ENCODE measurements at regions not wholly inside any gene's neighbourhood (a gene's known extent, or its start where the extent isn't known, plus 50 kb on each side); places are given as distances from the start of the nearest gene placed in this dataset.

DNA sequence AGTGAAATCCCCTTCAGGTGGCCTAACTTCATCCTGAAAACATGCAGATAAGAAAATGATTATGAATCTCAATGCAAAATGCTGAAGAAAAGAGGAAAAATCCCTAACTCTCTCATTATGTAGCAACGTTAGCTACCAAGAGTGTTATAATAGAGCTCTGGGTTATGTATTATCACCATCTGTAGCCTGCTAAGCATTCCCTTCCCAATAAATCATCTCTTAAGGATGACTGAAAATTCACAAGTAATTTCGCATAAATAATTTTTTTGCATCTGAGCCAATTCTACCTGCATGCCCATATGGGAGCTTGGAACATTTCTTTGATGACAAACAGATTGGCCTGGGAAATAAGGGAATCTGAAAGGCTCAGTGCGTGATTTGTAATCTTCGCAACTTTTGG, 216.1 kb downstream of the HTR7 start:
- DNase-seq (ENCODE audit: low read depth in 4 of 4, low spot score in 2 of 4) = no peak

DNA sequence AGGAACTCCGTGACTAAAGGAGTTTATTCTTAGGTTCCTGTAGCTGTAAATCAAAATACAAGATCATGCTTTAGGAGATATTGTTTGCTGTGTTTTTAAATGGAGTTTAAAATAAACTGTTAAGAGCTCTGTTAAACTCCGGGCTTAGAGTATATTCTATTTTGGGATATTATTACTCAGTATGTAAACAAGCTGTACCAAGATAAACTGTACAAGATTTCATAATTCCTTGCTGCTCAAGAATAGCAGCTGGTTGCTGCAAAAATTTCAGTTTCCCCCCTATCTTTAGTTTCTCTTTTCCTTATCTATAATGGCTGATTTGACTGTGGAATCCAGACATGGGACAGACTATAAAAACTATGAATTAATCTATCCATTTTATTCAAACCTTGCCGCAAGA, 215.7 kb downstream of the HTR7 start:
- no peak for DNase-seq (ENCODE audit: low read depth in 4 of 4, low spot score in 2 of 4)

DNA sequence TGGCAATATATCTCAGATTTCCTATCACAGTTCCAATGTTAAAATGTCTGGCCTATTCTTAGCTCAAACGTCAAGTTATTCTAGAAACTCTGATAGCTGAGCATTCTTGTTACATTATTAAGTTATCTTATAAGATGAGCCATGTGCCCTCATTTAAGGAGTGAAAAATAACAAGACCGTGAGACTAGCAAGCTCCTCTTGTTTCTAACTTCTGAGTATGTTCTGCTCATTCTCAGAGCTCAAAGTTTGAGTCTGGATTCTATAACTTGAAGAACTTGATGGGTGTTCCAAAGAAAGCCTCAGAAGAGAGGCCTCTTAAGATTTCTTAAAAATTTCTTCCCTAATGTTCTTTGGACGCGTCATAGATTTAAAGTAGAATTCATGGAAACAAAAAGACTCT, 215.2 kb downstream of the HTR7 start:
- DNase-seq (ENCODE audit: low read depth in 4 of 4, low spot score in 2 of 4) = no peak

DNA sequence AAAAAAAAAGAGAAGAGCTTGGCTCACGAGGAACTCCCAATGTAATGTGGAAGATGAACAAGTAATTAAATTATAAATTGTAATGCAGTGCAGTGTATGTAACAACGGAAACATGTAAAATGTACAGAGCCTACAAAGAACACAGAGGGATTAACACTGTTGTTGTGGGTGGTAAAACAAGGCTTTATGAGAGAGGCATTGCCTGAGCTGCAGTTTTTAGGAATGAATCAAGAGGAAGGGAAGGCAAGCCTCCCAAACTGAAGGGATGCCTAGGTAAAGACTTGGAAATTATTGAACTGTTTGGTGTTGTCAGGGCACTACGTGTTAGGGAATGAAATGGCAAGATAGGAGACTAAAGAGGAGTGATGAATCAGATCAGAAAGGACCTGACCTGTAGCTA, 213.7 kb downstream of the HTR7 start:
- no peak for DNase-seq (ENCODE audit: low read depth in 4 of 4, low spot score in 2 of 4)

DNA sequence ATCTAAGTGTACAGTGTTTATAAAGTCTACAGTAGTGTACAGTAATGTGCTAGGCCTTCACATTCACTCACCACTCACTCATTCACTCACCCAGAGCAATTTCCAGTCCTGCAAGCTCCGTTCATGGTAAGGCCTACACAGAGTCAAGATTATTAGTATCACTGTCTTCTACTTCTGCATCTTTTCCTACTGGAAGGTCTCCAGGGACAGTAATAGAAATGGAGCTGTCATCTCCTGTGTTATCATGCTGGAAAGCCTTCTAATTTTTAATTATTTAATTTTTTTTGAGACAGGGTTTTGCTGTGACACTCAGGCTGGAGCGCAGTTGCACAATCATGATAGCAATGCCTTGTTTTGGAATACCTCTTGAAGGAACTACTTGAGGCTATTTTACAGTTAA, 207.0 kb downstream of the HTR7 start:
- DNase-seq (ENCODE audit: low read depth in 4 of 4, low spot score in 2 of 4) = no peak

DNA sequence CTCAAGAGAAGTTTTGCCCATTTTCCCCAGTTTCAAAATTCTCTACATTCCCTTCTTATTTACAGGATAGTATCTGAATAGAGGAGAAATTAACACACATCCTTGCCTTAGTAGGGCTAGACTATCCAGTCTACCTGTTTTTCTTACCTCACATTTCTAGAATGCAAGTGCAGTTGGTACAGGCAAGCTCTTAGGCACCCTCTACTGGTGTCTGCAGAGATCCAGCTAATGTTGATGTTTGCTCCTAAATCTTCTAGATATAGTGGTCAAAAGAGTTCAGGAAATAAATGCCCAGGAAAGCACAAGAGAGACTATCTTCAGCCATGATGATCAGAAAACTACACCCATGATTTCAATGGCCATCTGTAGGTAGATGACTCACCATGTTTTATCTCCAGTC, 205.3 kb downstream of the HTR7 start:
- DNase-seq (ENCODE audit: low read depth in 4 of 4, low spot score in 2 of 4) = no peak

DNA sequence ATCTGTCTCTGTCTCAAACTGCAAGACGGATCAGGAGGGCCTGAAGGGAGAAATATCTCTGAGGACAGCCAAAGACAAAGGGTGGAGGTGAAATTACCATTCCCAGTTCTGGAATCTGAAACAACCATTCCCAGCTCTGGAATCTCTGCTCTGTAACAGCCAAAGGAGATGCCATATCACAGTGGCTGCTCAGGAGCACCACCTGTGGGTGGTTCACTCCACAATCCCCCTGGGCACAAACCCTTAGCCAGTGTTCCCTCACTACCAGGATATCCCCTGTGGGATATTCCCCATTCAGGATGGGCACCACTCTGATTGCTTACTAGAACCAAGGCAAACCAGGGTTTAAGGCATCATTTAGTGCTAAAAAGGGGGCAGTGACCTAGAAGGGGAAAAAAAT, 199.0 kb downstream of the HTR7 start:
- DNase-seq (ENCODE audit: low read depth in 4 of 4, low spot score in 2 of 4) = no peak

DNA sequence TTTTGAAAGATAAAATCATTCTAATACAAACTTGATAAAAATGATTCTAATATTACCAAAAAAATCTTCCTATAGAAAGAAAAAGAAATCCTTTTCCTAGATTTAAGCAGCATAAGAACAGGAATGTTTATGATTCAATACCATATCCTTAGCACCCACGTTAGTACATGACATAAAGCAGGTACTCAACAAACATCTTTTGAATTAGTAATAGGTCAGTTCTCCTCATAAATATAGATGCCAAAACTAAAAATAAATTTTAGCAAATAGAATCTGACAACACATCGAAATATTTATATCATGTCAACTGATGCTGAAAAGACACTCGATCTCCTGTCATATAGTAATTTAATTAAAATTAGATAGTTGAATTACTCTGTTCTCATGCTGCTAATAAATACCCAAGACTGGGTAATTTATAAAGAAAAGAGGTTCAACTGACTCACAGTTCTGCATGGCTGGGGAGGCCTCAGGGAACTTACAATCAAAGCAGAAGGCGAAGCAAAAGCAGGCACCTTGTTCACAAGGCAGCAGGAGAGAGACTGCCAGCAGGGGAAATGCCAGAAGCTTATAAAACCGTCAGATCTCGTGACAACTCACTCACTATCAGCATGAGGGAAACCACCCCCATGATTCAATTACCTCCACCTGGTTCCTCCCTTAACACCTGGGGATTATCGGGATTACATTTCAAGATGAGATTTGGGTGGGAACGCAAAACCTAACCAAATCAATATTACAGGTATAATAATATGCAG, 191.8 kb downstream of the HTR7 start:
- no peak for DNase-seq (ENCODE audit: low read depth in 4 of 4, low spot score in 2 of 4)

DNA sequence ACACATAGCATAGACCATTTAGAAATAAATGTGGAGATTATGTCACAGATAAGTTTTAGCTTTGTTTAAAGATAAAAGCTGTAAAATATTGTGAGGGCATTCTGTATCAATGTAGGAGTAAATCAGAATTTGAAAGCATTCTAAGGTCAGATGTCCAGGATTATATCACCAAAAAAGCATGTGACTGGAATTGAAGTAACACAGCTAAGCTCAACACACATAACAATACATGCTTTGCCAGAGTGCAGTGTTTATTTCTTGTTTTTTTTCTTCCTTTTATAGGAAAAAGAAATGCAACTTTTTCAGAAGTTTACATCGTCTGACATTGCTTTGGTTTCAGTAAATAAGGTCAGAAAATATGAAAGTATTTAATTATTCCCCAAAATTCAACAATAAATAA, 183.4 kb downstream of the HTR7 start:
- DNase-seq (ENCODE audit: low read depth in 4 of 4, low spot score in 2 of 4) = no peak

DNA sequence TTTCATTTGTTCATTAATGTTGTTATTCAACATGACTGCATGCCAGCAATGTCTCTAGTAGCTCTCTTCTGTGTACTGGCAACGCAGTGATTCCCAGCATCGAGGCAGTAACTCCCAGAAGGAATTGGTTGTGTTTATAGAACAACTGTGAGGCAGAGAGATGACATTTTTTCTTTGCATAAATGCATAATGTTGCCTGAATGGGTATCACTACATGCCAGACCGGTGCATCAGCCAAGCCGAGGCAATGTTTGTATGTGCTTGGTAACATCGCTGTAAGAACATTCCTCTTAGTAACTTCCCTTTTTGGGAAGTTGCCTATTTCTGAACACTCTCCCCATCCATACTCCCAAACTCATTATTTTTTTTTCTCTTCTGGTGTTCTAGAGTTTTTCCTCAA, 182.9 kb downstream of the HTR7 start:
- DNase-seq (ENCODE audit: low read depth in 4 of 4, low spot score in 2 of 4) = no peak

DNA sequence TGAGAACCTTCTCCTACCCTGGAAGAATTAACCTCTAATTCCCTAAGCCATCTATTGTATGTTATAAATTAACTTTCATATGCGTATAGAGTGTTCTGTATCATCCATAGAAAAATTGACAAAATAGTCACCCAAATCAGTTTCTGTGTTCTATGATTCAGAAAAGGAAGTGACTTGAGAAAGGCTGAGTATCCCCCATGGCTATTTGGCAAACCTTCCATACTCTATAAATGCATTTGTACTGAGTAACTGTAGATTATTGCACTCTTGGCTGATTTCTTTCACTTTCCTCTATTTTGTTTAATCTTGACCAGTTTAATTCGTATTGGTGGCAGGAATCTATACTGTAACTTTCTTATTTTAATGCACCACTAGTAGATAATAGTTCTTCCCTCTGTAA, 182.2 kb downstream of the HTR7 start:
- no peak for DNase-seq (ENCODE audit: low read depth in 4 of 4, low spot score in 2 of 4)
